OCI-LY1 (cell line): ENCODE measurements at regions not wholly inside any gene's neighbourhood (a gene's known extent, or its start where the extent isn't known, plus 50 kb on each side); places are given as distances from the start of the nearest gene placed in this dataset.

ENCODE experiments used
- H2AFZ ChIP-seq: fragments of 200-600 bp; sonication (generic), shearing (Covaris generic); 2 replicates; pipeline ENCODE4 v1.6.0; 2014; ENCODE audit warnings: antibody characterized with exemption, mild to moderate bottlenecking, low read length
- H3F3A ChIP-seq: fragments of 200-600 bp; sonication (generic), shearing (Covaris generic); 2 replicates; pipeline ENCODE4 v1.6.0; 2014; ENCODE audit warnings: mild to moderate bottlenecking, antibody characterized with exemption, low read length, moderate library complexity; ENCODE audit not compliant: insufficient read depth
- H3K27ac ChIP-seq: fragments of 200-600 bp; sonication (generic); 2 replicates; pipeline ENCODE4 v1.5.1; 2014; ENCODE audit warnings: low read length, mixed run types, mild to moderate bottlenecking, low read depth; ENCODE audit not compliant: poor library complexity, severe bottlenecking
- H3K27me3 ChIP-seq: fragments of 200-600 bp; sonication (generic); 2 replicates; pipeline ENCODE4 v1.6.0; 2014; ENCODE audit warnings: antibody characterized with exemption, mild to moderate bottlenecking, low read length, moderate library complexity; ENCODE audit not compliant: insufficient read depth
- H3K36me3 ChIP-seq: fragments of 200-600 bp; sonication (generic); 2 replicates; pipeline ENCODE4 v1.6.1; 2014; ENCODE audit warnings: mild to moderate bottlenecking, antibody characterized with exemption, low read length, moderate library complexity, mixed read lengths; ENCODE audit not compliant: insufficient read depth
- H3K4me1 ChIP-seq: fragments of 200-600 bp; sonication (generic); 2 replicates; pipeline ENCODE4 v1.5.1; 2014; ENCODE audit warnings: mild to moderate bottlenecking, low read length, moderate library complexity; ENCODE audit not compliant: insufficient read depth, severe bottlenecking
- H3K4me2 ChIP-seq: fragments of 200-600 bp; sonication (generic), shearing (Covaris generic); 2 replicates; pipeline ENCODE4 v1.6.1; 2014; ENCODE audit warnings: low read length
- H3K4me3 ChIP-seq: fragments of 200-600 bp; sonication (generic); 2 replicates; pipeline ENCODE4 v1.5.1; 2014; ENCODE audit warnings: low read length, low read depth, mild to moderate bottlenecking, mixed read lengths; ENCODE audit not compliant: poor library complexity, severe bottlenecking
- H3K79me2 ChIP-seq: fragments of 200-600 bp; shearing (Covaris generic); 2 replicates; pipeline ENCODE4 v1.6.1; 2016; ENCODE audit warnings: mixed run types, low read length, mixed read lengths; ENCODE audit not compliant: insufficient read depth
- H3K9ac ChIP-seq: fragments of 200-600 bp; sonication (generic), shearing (Covaris generic); 2 replicates; pipeline ENCODE4 v1.6.1; 2014; ENCODE audit warnings: mild to moderate bottlenecking, low read length, mixed read lengths
- H3K9me2 ChIP-seq: fragments of 200-600 bp; sonication (generic), shearing (Covaris generic); 2 replicates; pipeline ENCODE4 v1.6.1; 2014; ENCODE audit warnings: low read depth, mild to moderate bottlenecking, low read length, mixed read lengths
- H3K9me3 ChIP-seq: fragments of 200-600 bp; shearing (Covaris generic); 2 replicates; pipeline ENCODE4 v1.6.1; 2014; ENCODE audit warnings: low read length, mixed read lengths
- H4K20me1 ChIP-seq: fragments of 200-600 bp; sonication (generic), shearing (Covaris generic); 2 replicates; pipeline ENCODE4 v1.6.0; 2016; ENCODE audit warnings: mild to moderate bottlenecking, low read length; ENCODE audit not compliant: insufficient read depth
- CTCF ChIP-seq: fragments of 200-600 bp; sonication (generic), shearing (Covaris generic); IDR thresholded peaks from 2 replicates; pipeline ENCODE4 v1.5.1; 2017; ENCODE audit warnings: mild to moderate bottlenecking, antibody characterized with exemption, low read length, moderate library complexity, mixed read lengths
- EZH2 ChIP-seq: fragments of 200-600 bp; sonication (generic), shearing (Covaris generic); IDR thresholded peaks from 2 replicates; pipeline ENCODE4 v1.8.0; 2017; ENCODE audit warnings: borderline replicate concordance, mixed run types, mild to moderate bottlenecking, antibody characterized with exemption, low read length, moderate library complexity, mixed read lengths

- H3K9me2 ChIP-seq, result no peaks in the 10 kb centered on the region
- no peak overlapping the region for H3K4me2 ChIP-seq
- no peak overlapping the region for H3K27ac ChIP-seq
These were observed 337.0 kb downstream of the MATN1 start for GRCh38 chr1:30386156-30386926.

DNA sequence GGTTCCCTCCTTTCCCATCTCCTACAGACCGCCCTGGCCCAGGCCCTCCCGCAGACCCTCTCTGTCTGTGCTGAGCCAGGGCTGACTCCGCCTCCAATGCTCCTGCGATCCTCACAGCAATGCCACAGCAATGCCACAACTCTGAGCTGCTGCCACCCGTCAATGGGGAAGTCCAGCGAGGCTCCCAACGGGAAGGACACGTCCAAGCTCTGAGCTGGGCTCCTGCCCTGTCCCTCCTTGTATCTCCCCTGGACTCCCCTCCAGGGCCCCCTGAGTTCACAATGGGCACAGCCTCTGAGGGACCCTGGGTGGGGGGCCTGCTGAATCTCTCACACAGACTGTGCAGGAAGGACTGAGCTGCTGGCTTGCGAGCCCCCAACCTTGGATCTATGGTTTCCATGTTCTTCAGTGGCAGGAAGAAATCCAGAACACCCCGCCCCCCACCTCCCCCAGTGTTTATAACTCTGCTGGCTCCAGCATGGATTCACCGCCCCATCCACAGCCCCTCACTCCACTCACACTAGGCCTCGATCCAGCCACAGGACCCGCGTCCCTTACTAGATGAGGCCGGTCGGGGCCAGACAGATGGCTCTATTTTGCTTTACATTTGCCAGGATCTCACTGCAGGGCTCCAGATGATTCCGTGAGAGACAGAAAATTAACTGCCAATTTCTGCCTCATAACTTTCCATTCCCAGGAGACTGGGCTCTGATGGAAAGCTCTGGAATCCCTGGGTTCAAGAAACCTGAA is 338.0 kb downstream of the MATN1 start:
- Histone ChIP-seq H3K4me3 (no peak overlapping the region), H3K9ac (no peak overlapping the region), H3K9me3 (no peaks in the 10 kb centered on the region), H4K20me1 (no peaks in the 10 kb centered on the region), H3K79me2 (no peaks in the 10 kb centered on the region), H2AFZ (no peak overlapping the region), H3K36me3 (no peaks in the 10 kb centered on the region), H3K4me1 (no peaks in the 10 kb centered on the region), H3K27ac (no peak overlapping the region), H3K9me2 (no peaks in the 10 kb centered on the region), H3K27me3 (0 out of 2 replicates have a peak, but pooled peaks cover 5% of the 10 kb centered on the region), H3F3A (no peaks in the 10 kb centered on the region), H3K4me2 (no peak overlapping the region)
- TF ChIP-seq CTCF (no peak), EZH2 (no peak)

More at GRCh38 chr1:30386156-30386926, 337.0 kb downstream of the MATN1 start:
- H4K20me1 ChIP-seq, result no peaks in the 10 kb centered on the region
- H3K9me3 ChIP-seq, result no peaks in the 10 kb centered on the region
- H3K4me1 ChIP-seq, result no peaks in the 10 kb centered on the region
- H3K79me2 ChIP-seq, result no peaks in the 10 kb centered on the region
- H3F3A ChIP-seq, result no peaks in the 10 kb centered on the region
- TF ChIP-seq EZH2 (no peak), CTCF (no peak)
- no peaks in the 10 kb centered on the region for H3K36me3 ChIP-seq
- H3K27me3 ChIP-seq, result 0 out of 2 replicates have a peak, but pooled peaks cover 5% of the 10 kb centered on the region
- no peak overlapping the region for H2AFZ ChIP-seq
- no peak overlapping the region for H3K9ac ChIP-seq
- no peak overlapping the region for H3K4me3 ChIP-seq

DNA sequence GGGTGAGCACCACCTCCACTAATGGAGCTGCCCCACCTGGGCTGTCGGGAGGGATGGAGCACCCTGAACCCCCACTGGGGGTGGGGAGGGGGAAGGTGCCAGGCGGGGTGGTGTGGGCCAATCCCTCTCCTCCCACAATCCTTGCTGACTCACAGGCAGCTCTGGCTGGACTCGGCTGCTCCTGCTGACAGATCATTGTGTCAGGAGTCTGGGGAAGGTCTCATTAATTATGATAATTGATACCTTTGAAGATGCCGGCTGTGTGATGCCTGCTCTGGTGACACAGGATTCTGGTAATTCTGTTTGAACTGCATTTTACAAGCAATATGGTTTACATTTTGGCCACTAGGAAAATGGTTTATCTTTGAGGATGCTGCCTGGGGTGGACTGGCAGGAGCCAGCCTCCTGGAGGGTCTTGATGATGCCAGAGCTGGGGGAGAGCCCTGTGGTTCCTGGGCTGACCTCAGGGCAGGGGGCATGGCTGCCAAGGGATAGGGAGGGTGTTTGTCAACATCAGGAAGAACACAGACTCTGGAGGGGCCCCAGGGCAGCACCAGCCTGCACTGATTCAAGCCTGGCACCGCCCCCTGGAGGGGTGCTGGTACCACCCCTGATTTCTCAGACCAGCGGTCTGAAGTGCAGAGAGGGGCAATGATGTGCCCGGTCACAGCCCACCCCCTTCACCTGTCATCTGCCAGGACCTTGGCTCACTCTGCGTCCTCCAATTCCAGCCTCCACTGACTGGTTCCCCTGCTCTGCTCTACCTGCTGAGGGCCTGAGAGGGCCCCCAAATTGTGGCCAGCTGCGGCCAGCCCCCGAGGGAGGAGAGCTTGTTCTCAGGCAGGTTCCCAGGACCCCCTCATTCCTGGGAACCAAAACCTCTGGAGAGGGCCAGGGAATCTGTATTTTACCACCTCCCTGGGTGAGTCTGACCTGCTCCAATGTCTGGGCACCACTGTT is 338.8 kb downstream of the MATN1 start:
- no peaks in the 10 kb centered on the region for H3K36me3 ChIP-seq
- H3K79me2 ChIP-seq, result no peaks in the 10 kb centered on the region
- H3K4me1 ChIP-seq, result no peaks in the 10 kb centered on the region
- H3K9ac ChIP-seq, result no peak overlapping the region
- no peaks in the 10 kb centered on the region for H3F3A ChIP-seq
- H3K9me3 ChIP-seq, result no peaks in the 10 kb centered on the region
- no peak overlapping the region for H3K27ac ChIP-seq
- no peaks in the 10 kb centered on the region for H3K9me2 ChIP-seq
- no peak overlapping the region for H3K4me2 ChIP-seq
- H4K20me1 ChIP-seq, result no peaks in the 10 kb centered on the region
- no peak overlapping the region for H3K4me3 ChIP-seq
- TF ChIP-seq EZH2 (no peak), CTCF (no peak)
- 0 out of 2 replicates have a peak, but pooled peaks cover 5% of the 10 kb centered on the region for H3K27me3 ChIP-seq
- no peak overlapping the region for H2AFZ ChIP-seq
